ENCODE measurements at regions not wholly inside any gene's neighbourhood (a gene's known extent, or its start where the extent isn't known, plus 50 kb on each side); places are given as distances from the start of the nearest gene placed in this dataset.

GRCh38 chr17:52986056-52986662 lies 827.6 kb upstream of the CA10 start:
- TF ChIP-seq CTCF (optimal IDR thresholded peaks at IDR 0.05 in 1 of 3, IDR thresholded peaks at IDR 0.05 in 1 of 3, conservative IDR thresholded peaks at IDR 0.05 in 1 of 3; ENCODE audit: extremely low read depth in 1 of 3, insufficient read depth in 2 of 3, low read length in 3 of 3): no peak
- no peak for TF ChIP-seq EZH2 (IDR thresholded peaks at IDR 0.05; ENCODE audit: low read length)
